ENCODE measurements at regions not wholly inside any gene's neighbourhood (a gene's known extent, or its start where the extent isn't known, plus 50 kb on each side); places are given as distances from the start of the nearest gene placed in this dataset.
"Not testable (repeated sequence)": the region's sequence is repeated elsewhere in the genome, so short reads cannot be mapped to it uniquely, and the experiment has no call there.

- H2AFZ ChIP-seq (ENCODE audit: low read length) = no peak overlapping the region
- no peak overlapping the region for H3K9ac ChIP-seq (ENCODE audit: insufficient read depth, low read depth, low read length)
- TF ChIP-seq TEF (CRISPR knock-in tag; IDR thresholded peaks at IDR 0.05) (no peak), NR2F1 (CRISPR knock-in tag; IDR thresholded peaks at IDR 0.05) (no peak), U2AF2 (IDR thresholded peaks at IDR 0.05; ENCODE audit: low read depth, low read length) (no peak)
- ATAC-seq = no peak
- POLR2A ChIA-PET = no interaction called here
- H3K9me3 ChIP-seq (ENCODE audit: low read length) = no peaks in the 10 kb centered on the region
- H3K4me2 ChIP-seq (ENCODE audit: low read depth, low read length) = no peak overlapping the region
- no peak for FAIRE-seq
- H3K36me3 ChIP-seq (replicated peaks in 1 of 2; ENCODE audit: control insufficient read depth in 1 of 2, insufficient read depth in 2 of 2, low read length in 2 of 2) = no peaks in the 10 kb centered on the region
- H3K27ac ChIP-seq (ENCODE audit: extremely low read length, insufficient read depth, low read length) = no peak overlapping the region
- DNase-seq (ENCODE audit: low spot score) = no peak
- H4K20me1 ChIP-seq (ENCODE audit: insufficient read depth, low read length) = no peaks in the 10 kb centered on the region
- in situ Hi-C loops (cut with HindIII; ENCODE audit: extremely low pct_ligation_motif_present, low pct_unique_long_range_greater_than_20kb) (no loop called here), intact Hi-C loops (cut with micrococcal nuclease; ENCODE audit: unreplicated experiment) (no loop called here)
- H3K4me1 ChIP-seq (ENCODE audit: insufficient read depth, low read length) = no peaks in the 10 kb centered on the region
- no peak overlapping the region for H3K4me3 ChIP-seq (replicated peaks in 1 of 3; ENCODE audit: insufficient read depth in 1 of 3, low read depth in 2 of 3, low read length in 3 of 3)
- H3K79me2 ChIP-seq (ENCODE audit: insufficient read depth, low read length) = no peaks in the 10 kb centered on the region
- WGBS (ENCODE audit: low lambda C conversion rate) = no CpG with 5 or more reads among the region's 25 CpGs
- CTCF ChIA-PET (ENCODE audit: low intra/inter-chr PET ratio, low total read pairs) = no interaction called here
- no TSS peak for BruUV-seq (replicated peaks)
- no peaks in the 10 kb centered on the region for H3K27me3 ChIP-seq (ENCODE audit: control insufficient read depth in 1 of 2, insufficient read depth in 2 of 2, low read length in 2 of 2)
Measured at GRCh38 chr14:106460916-106461315, 934.5 kb downstream of the TMEM121 start.

GRCh38 chr14:106466483-106466882 is 940.1 kb downstream of the TMEM121 start:
- H3K4me1 ChIP-seq (ENCODE audit: insufficient read depth, low read length); ATAC-seq; H3K36me3 ChIP-seq (replicated peaks in 1 of 2; ENCODE audit: control insufficient read depth in 1 of 2, insufficient read depth in 2 of 2, low read length in 2 of 2); FAIRE-seq; in situ Hi-C loops (cut with HindIII; ENCODE audit: extremely low pct_ligation_motif_present, low pct_unique_long_range_greater_than_20kb); H3K9me3 ChIP-seq (ENCODE audit: low read length); CTCF ChIA-PET (ENCODE audit: low intra/inter-chr PET ratio, low total read pairs); DNase-seq (ENCODE audit: low spot score); H3K4me3 ChIP-seq (replicated peaks in 1 of 3; ENCODE audit: insufficient read depth in 1 of 3, low read depth in 2 of 3, low read length in 3 of 3); H3K9ac ChIP-seq (ENCODE audit: insufficient read depth, low read depth, low read length); H3K4me2 ChIP-seq (ENCODE audit: low read depth, low read length); H3K27ac ChIP-seq (ENCODE audit: extremely low read length, insufficient read depth, low read length); POLR2A ChIA-PET; H4K20me1 ChIP-seq (ENCODE audit: insufficient read depth, low read length); BruUV-seq (replicated peaks); H3K79me2 ChIP-seq (ENCODE audit: insufficient read depth, low read length); H2AFZ ChIP-seq (ENCODE audit: low read length); H3K27me3 ChIP-seq (ENCODE audit: control insufficient read depth in 1 of 2, insufficient read depth in 2 of 2, low read length in 2 of 2); intact Hi-C loops (cut with micrococcal nuclease; ENCODE audit: unreplicated experiment): not testable (repeated sequence)
- no CpG with 5 or more reads among the region's 4 CpGs for WGBS (ENCODE audit: low lambda C conversion rate)

GRCh38 chr14:106468869-106469268 is 942.5 kb downstream of the TMEM121 start:
- H3K4me1 ChIP-seq (ENCODE audit: insufficient read depth, low read length); H3K4me2 ChIP-seq (ENCODE audit: low read depth, low read length); DNase-seq (ENCODE audit: low spot score); FAIRE-seq; H4K20me1 ChIP-seq (ENCODE audit: insufficient read depth, low read length); H3K27me3 ChIP-seq (ENCODE audit: control insufficient read depth in 1 of 2, insufficient read depth in 2 of 2, low read length in 2 of 2); H3K9ac ChIP-seq (ENCODE audit: insufficient read depth, low read depth, low read length); intact Hi-C loops (cut with micrococcal nuclease; ENCODE audit: unreplicated experiment); in situ Hi-C loops (cut with HindIII; ENCODE audit: extremely low pct_ligation_motif_present, low pct_unique_long_range_greater_than_20kb); H3K27ac ChIP-seq (ENCODE audit: extremely low read length, insufficient read depth, low read length); H3K9me3 ChIP-seq (ENCODE audit: low read length); H3K36me3 ChIP-seq (replicated peaks in 1 of 2; ENCODE audit: control insufficient read depth in 1 of 2, insufficient read depth in 2 of 2, low read length in 2 of 2); H2AFZ ChIP-seq (ENCODE audit: low read length); H3K79me2 ChIP-seq (ENCODE audit: insufficient read depth, low read length); H3K4me3 ChIP-seq (replicated peaks in 1 of 3; ENCODE audit: insufficient read depth in 1 of 3, low read depth in 2 of 3, low read length in 3 of 3); POLR2A ChIA-PET; ATAC-seq; CTCF ChIA-PET (ENCODE audit: low intra/inter-chr PET ratio, low total read pairs); BruUV-seq (replicated peaks): not testable (repeated sequence)
- no CpG with 5 or more reads among the region's 4 CpGs for WGBS (ENCODE audit: low lambda C conversion rate)

GRCh38 chr14:106470028-106470427 is 943.6 kb downstream of the TMEM121 start:
- H3K27me3 ChIP-seq (ENCODE audit: control insufficient read depth in 1 of 2, insufficient read depth in 2 of 2, low read length in 2 of 2); H3K9me3 ChIP-seq (ENCODE audit: low read length); FAIRE-seq; H4K20me1 ChIP-seq (ENCODE audit: insufficient read depth, low read length); POLR2A ChIA-PET; H3K4me3 ChIP-seq (replicated peaks in 1 of 3; ENCODE audit: insufficient read depth in 1 of 3, low read depth in 2 of 3, low read length in 3 of 3); BruUV-seq (replicated peaks); H3K79me2 ChIP-seq (ENCODE audit: insufficient read depth, low read length); H3K4me1 ChIP-seq (ENCODE audit: insufficient read depth, low read length); H2AFZ ChIP-seq (ENCODE audit: low read length); DNase-seq (ENCODE audit: low spot score); H3K27ac ChIP-seq (ENCODE audit: extremely low read length, insufficient read depth, low read length); H3K4me2 ChIP-seq (ENCODE audit: low read depth, low read length); intact Hi-C loops (cut with micrococcal nuclease; ENCODE audit: unreplicated experiment); H3K36me3 ChIP-seq (replicated peaks in 1 of 2; ENCODE audit: control insufficient read depth in 1 of 2, insufficient read depth in 2 of 2, low read length in 2 of 2); H3K9ac ChIP-seq (ENCODE audit: insufficient read depth, low read depth, low read length); ATAC-seq; CTCF ChIA-PET (ENCODE audit: low intra/inter-chr PET ratio, low total read pairs); in situ Hi-C loops (cut with HindIII; ENCODE audit: extremely low pct_ligation_motif_present, low pct_unique_long_range_greater_than_20kb): not testable (repeated sequence)
- WGBS (ENCODE audit: low lambda C conversion rate) = no CpG with 5 or more reads among the region's 3 CpGs

Data from HepG2 (cell line).